GM12878 (cell line): ENCODE measurements at regions not wholly inside any gene's neighbourhood (a gene's known extent, or its start where the extent isn't known, plus 50 kb on each side); places are given as distances from the start of the nearest gene placed in this dataset.

Experiments
- ATAC-seq: fragments of 200-7000 bp; cut with Tn5 transposase; 3 replicates; pipeline ENCODE4 v1.9.1; 2020; ENCODE audit warnings: mild to moderate bottlenecking, moderate library complexity
- BruUV-seq: library from RNA; stranded (reverse); fragments of 400-500 nt; replicated peaks from 2 replicates; lab custom pipeline; 2021; lab: Mats Ljungman, UMichigan
- CTCF ChIA-PET: fragments of 300-600 bp; sonication (Branson Sonifier 250); formaldehyde crosslinking; extraction: SDS; loops from one replicate; lab custom pipeline; 2021; ENCODE audit warnings: inconsistent platforms; lab: Yijun Ruan, JAX
- POLR2A ChIA-PET: fragments of 350-600 bp; formaldehyde crosslinking; extraction: SDS; loops from one replicate; lab custom pipeline; 2021; ENCODE audit warnings: inconsistent platforms; lab: Charles Lee
- RAD21 ChIA-PET: fragments of 300-600 bp; sonication (Branson Sonifier 250); formaldehyde crosslinking; loops from one replicate; lab custom pipeline; 2023; ENCODE audit warnings: antibody characterized with exemption; ENCODE audit not compliant: unreplicated experiment; lab: Charles Lee
- SMC1A ChIA-PET: fragments of 300-600 bp; sonication (Branson Sonifier 250); formaldehyde crosslinking; loops from one replicate; lab custom pipeline; 2023; ENCODE audit not compliant: unreplicated experiment, uncharacterized antibody; lab: Charles Lee
- DNase-seq: peaks from one replicate; pipeline ENCODE4 v3.0.0-alpha.2; 2011; ENCODE audit warnings: low read depth, low spot score
- FAIRE-seq: peaks from 3 replicates; lab custom pipeline; 2011; peaks lifted over from hg19 to GRCh38; lab: Jason Lieb, UNC
- H2AFZ ChIP-seq: 2 replicates; pipeline ENCODE4 v1.6.0; 2011; ENCODE audit warnings: low read depth, low read length, control low read depth; ENCODE audit not compliant: control insufficient read depth
- H3K27ac ChIP-seq: 2 replicates; pipeline ENCODE4 v1.5.1; 2011; ENCODE audit warnings: control low read depth; ENCODE audit not compliant: control insufficient read depth, insufficient read depth
- H3K27me3 ChIP-seq, 2 experiments: replicated peaks in 1 of 2; 2 replicates each; pipeline versions ENCODE4 v1.6.0 to v1.6.1; 2011; ENCODE audit warnings: low read length in 1 of 2; ENCODE audit not compliant: control insufficient read depth in 2 of 2, insufficient read depth in 2 of 2
- H3K36me3 ChIP-seq, 2 experiments: 2 replicates each; pipeline ENCODE4 v1.5.1; 2011; ENCODE audit warnings: low read length in 1 of 2; ENCODE audit not compliant: control insufficient read depth in 2 of 2, insufficient read depth in 2 of 2
- H3K4me1 ChIP-seq: 2 replicates; pipeline ENCODE4 v1.6.1; 2011; ENCODE audit warnings: mild to moderate bottlenecking, low read length, moderate library complexity, mixed read lengths; ENCODE audit not compliant: control insufficient read depth, insufficient read depth
- H3K4me2 ChIP-seq: 2 replicates; pipeline ENCODE4 v1.6.0; 2011; ENCODE audit warnings: control low read depth; ENCODE audit not compliant: control insufficient read depth, insufficient read depth
- H3K4me3 ChIP-seq: fragments of 200-600 bp; sonication (generic); 2 replicates; pipeline ENCODE4 v1.5.1; 2016
- H3K79me2 ChIP-seq: 2 replicates; pipeline ENCODE4 v1.6.0; 2011; ENCODE audit warnings: low read length; ENCODE audit not compliant: control insufficient read depth, insufficient read depth
- H3K9ac ChIP-seq: 2 replicates; pipeline ENCODE4 v1.8.0; 2011; ENCODE audit warnings: low read length, control low read depth, mixed read lengths; ENCODE audit not compliant: control insufficient read depth, insufficient read depth
- H3K9me3 ChIP-seq: replicated peaks from 3 replicates; pipeline ENCODE4 v1.5.1; 2011; ENCODE audit warnings: mild to moderate bottlenecking, low read length; ENCODE audit not compliant: control insufficient read depth, insufficient read depth
- H4K20me1 ChIP-seq: 2 replicates; pipeline ENCODE4 v1.6.0; 2011; ENCODE audit not compliant: control insufficient read depth, insufficient read depth
- ASH2L ChIP-seq: fragments of 300-600, 200-600 bp; sonication (generic); IDR thresholded peaks from 2 replicates; pipeline ENCODE4 v1.6.1; 2017; ENCODE audit warnings: low read depth, mild to moderate bottlenecking, borderline replicate concordance
- ATF3 ChIP-seq: IDR thresholded peaks from 2 replicates; pipeline ENCODE4 v1.6.1; 2011; ENCODE audit warnings: low read depth, mild to moderate bottlenecking, low read length, moderate library complexity, borderline replicate concordance; ENCODE audit errors: extremely low read depth
- CREM ChIP-seq: IDR thresholded peaks from 2 replicates; pipeline ENCODE4 v1.6.1; 2014; ENCODE audit warnings: antibody characterized with exemption, low read depth
- EZH2 ChIP-seq: IDR thresholded peaks from 2 replicates; pipeline ENCODE4 v1.6.1; 2012; ENCODE audit warnings: low read depth, mild to moderate bottlenecking, control low read depth, inconsistent platforms, low read length, borderline replicate concordance; ENCODE audit not compliant: control insufficient read depth
- IKZF2 ChIP-seq, 2 experiments: fragments of 450-650 bp; IDR thresholded peaks; 2 replicates each; pipeline ENCODE4 v1.6.1; 2017; ENCODE audit warnings: mild to moderate bottlenecking in 2 of 2, moderate library complexity in 2 of 2
- MAX ChIP-seq: IDR thresholded peaks from 2 replicates; pipeline ENCODE4 v1.6.1; 2012; ENCODE audit warnings: low read depth, low read length, improper control_type of control experiment
- NR2C2 ChIP-seq: IDR thresholded peaks from 2 replicates; pipeline ENCODE4 v1.6.1; 2011; ENCODE audit warnings: borderline replicate concordance, low read depth; ENCODE audit not compliant: control insufficient read depth, insufficient read length
- PAX5 ChIP-seq: IDR thresholded peaks from 2 replicates; pipeline ENCODE4 v1.6.1; 2011; ENCODE audit warnings: low read depth, low read length, borderline replicate concordance
- TCF7 ChIP-seq: IDR thresholded peaks from 2 replicates; pipeline ENCODE4 v1.6.1; 2014; ENCODE audit warnings: antibody characterized with exemption, borderline replicate concordance
- ZBED1 ChIP-seq: IDR thresholded peaks from 2 replicates; pipeline ENCODE4 v1.6.1; 2016; ENCODE audit warnings: borderline replicate concordance
- WGBS: methylation state at CpG from one replicate; pipeline ENCODE4 v1.1.6; 2016; ENCODE audit warnings: low lambda C conversion rate; ENCODE audit not compliant: insufficient replicate concordance, insufficient coverage; ENCODE audit errors: missing lambda C conversion rate; 5-methylcytosine and 5-hydroxymethylcytosine counted together
- in situ Hi-C: fragments of 300-500 bp; cut with MboI; formaldehyde crosslinking; loops from 9 replicates; pipeline ENCODE4 v1.14.3; 2018; ENCODE audit warnings: mixed read lengths
- intact Hi-C: fragments of 100-400 bp; cut with micrococcal nuclease; formaldehyde crosslinking; loops from one replicate; pipeline ENCODE4 v1.14.2; 2022; ENCODE audit not compliant: unreplicated experiment

- Histone ChIP-seq H3K79me2 (no peaks in the 10 kb centered on the region), H3K27me3 (no peaks in the 10 kb centered on the region), H3K4me3 (no peak overlapping the region), H3K4me2 (no peak overlapping the region), H3K36me3 (no peaks in the 10 kb centered on the region), H3K27ac (no peak overlapping the region), H2AFZ (no peak overlapping the region), H3K9ac (no peak overlapping the region), H4K20me1 (no peaks in the 10 kb centered on the region)
- CTCF ChIA-PET, result no interaction called here
- DNase-seq (no peak), FAIRE-seq (no peak), ATAC-seq (no peak)
- 70% methylated on average over 45 of the region's 52 CpGs for WGBS
- POLR2A ChIA-PET, result no interaction called here
- in situ Hi-C loops (no loop called here), intact Hi-C loops (no loop called here)
- SMC1A ChIA-PET, result no interaction called here
- RAD21 ChIA-PET, result no interaction called here
- TF ChIP-seq CREM, result no peak
- TF ChIP-seq NR2C2, result no peak
- TF ChIP-seq ASH2L, result no peak
- no peak for TF ChIP-seq ATF3
- TF ChIP-seq, all 136 proteins: peak for 0
- Histone ChIP-seq H3K9me3 (peaks cover 2% of the 10 kb centered on the region; the same call in 1 of the 3 replicates), H3K4me1 (no peaks in the 10 kb centered on the region)
- BruUV-seq, result no TSS peak
These were observed 160.8 kb upstream of the ALG10B start for GRCh38 chr12:38155526-38156496.

- no peak overlapping the region for H3K4me2 ChIP-seq
- H3K9ac ChIP-seq, result no peak overlapping the region
- no TSS peak for BruUV-seq
- H3K4me1 ChIP-seq, result no peaks in the 10 kb centered on the region
- ChIA-PET CTCF (no interaction called here), RAD21 (no interaction called here), SMC1A (no interaction called here), POLR2A (no interaction called here)
- no peak for TF ChIP-seq MAX
- TF ChIP-seq IKZF2 (IDR thresholded peaks at IDR 0.05), result no peak
- TF ChIP-seq TCF7, result no peak
- no peak for TF ChIP-seq PAX5
- no peak for TF ChIP-seq ZBED1
- no peak for TF ChIP-seq EZH2
- no peak for FAIRE-seq
- no peak overlapping the region for H2AFZ ChIP-seq
- no peaks in the 10 kb centered on the region for H3K36me3 ChIP-seq
- no peaks in the 10 kb centered on the region for H4K20me1 ChIP-seq
- H3K79me2 ChIP-seq, result no peaks in the 10 kb centered on the region
- in situ Hi-C loops (no loop called here), intact Hi-C loops (no loop called here)
- H3K4me3 ChIP-seq, result no peak overlapping the region
- H3K9me3 ChIP-seq, result peaks cover 2% of the 10 kb centered on the region; the same call in 1 of the 3 replicates
- H3K27ac ChIP-seq, result no peak overlapping the region
- WGBS, result 61% methylated on average over 36 of the region's 39 CpGs
- no peaks in the 10 kb centered on the region for H3K27me3 ChIP-seq
- DNase-seq, result no peak
- ATAC-seq, result no peak
These were observed 159.9 kb upstream of the ALG10B start for GRCh38 chr12:38156497-38157245.
